ENCODE measurements at regions not wholly inside any gene's neighbourhood (a gene's known extent, or its start where the extent isn't known, plus 50 kb on each side); places are given as distances from the start of the nearest gene placed in this dataset.
"Not testable (repeated sequence)": the region's sequence is repeated elsewhere in the genome, so short reads cannot be mapped to it uniquely, and the experiment has no call there.

- DNase-seq, result no peak
Observed at GRCh38 chr2:49335546-49335945, 181.2 kb upstream of the FSHR start.

DNA sequence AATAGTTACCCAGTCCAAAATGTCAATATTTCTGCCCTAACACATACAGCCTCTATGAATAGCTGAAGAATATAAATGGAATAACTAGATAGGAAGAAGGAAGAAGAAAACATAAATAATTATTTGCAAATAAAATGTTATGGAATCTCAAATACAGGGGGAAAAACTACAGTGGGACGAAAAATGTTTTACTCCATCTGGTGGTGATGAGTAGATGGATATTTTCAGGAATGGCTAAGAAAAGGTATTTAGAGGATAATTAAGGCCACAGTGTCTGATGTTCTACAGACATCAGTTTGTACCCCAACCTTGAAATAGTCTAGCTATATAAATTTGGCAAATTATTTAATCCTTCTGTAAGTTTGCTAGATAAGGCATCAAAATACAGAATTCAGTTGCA, 178.1 kb upstream of the FSHR start:
- no peak for DNase-seq

GRCh38 chr2:49318531-49318930, 164.2 kb upstream of the FSHR start:
- DNase-seq, result no peak

GRCh38 chr2:49309461-49309860, 155.1 kb upstream of the FSHR start:
- no peak for DNase-seq

DNA sequence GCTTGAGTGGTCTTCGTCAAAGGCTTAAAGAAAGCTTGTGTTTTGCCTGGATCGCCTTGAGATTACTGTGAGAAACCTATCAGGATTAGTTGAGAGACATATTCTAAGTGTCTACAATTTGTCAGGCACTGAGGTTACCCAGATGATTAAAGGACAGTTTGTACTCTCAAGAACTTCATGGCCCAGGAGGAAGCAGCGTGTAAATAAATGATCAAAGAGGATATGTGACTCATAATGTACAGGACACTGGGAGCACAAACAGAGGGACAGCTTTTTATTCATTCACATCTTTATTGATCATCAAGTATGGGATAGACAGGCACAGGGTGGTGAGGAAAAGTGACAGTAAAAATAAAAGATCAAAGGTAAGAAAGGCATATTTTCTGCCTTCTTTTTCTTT, 152.6 kb upstream of the FSHR start:
- DNase-seq, result no peak

- not testable (repeated sequence) for DNase-seq
Observed at GRCh38 chr2:49298693-49299092, 144.4 kb upstream of the FSHR start.

DNA sequence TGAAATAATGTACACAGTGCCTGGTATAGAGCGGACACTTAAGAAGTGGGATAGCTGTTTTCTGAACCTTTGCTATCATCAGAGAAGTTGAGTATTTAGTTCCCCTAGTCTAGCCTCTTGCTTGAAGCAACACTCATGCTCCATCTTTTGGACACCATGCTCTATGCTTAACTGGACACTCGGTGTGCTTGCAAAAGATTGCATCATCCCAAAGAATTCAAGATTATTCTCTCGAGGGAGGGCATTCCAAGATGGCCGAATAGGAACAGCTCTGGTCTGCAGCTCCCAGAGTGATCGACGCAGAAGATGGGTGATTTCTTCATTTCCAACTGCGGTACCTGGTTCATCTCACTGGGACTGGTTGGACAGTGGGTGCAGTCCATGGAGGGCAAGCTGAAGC, 143.9 kb upstream of the FSHR start:
- DNase-seq, result no peak

DNA sequence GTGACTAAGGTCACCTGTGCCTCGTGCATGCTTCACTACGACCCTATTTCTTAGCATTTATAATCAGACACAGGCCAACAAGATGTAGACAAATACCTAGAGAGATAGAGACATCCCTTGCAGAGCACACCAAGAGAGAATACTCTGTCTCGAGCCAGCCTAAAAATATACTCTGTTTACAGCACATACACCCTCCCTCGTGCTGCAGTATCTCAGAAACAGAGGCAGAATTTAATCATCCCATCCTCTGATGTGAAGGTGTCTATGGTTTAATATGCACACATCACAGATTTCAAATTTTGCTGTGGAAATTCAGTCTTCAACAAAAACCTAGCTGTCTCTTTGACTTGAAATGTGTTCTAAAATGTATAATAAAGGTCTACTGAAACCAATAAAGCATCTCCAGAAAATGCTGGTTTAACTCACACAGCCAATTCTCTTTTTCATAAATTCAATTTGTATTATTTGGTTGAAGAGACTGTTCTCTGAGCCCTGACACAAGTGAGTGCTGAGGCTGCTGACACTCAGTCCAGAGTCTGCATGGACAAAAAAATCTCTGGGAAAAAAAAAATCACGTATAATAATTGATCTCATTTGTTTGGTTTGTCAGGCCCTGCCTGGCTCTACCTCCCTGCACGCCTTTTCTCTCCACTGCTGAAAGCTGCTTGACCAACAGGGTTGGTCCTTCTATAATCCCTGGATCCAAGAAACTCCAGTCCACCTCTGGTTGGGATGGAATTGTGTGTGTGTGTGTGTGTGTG, 142.0 kb upstream of the FSHR start:
- peak in 4 of 58 donors; percentile 0 to 45 (median 2) for DNase-seq

- no peak for DNase-seq
Observed at GRCh38 chr2:49294225-49294624, 139.9 kb upstream of the FSHR start.

GRCh38 chr2:49291619-49292018, 137.3 kb upstream of the FSHR start:
- no peak for DNase-seq

GRCh38 chr2:49289711-49290110, 135.4 kb upstream of the FSHR start:
- no peak for DNase-seq

DNA sequence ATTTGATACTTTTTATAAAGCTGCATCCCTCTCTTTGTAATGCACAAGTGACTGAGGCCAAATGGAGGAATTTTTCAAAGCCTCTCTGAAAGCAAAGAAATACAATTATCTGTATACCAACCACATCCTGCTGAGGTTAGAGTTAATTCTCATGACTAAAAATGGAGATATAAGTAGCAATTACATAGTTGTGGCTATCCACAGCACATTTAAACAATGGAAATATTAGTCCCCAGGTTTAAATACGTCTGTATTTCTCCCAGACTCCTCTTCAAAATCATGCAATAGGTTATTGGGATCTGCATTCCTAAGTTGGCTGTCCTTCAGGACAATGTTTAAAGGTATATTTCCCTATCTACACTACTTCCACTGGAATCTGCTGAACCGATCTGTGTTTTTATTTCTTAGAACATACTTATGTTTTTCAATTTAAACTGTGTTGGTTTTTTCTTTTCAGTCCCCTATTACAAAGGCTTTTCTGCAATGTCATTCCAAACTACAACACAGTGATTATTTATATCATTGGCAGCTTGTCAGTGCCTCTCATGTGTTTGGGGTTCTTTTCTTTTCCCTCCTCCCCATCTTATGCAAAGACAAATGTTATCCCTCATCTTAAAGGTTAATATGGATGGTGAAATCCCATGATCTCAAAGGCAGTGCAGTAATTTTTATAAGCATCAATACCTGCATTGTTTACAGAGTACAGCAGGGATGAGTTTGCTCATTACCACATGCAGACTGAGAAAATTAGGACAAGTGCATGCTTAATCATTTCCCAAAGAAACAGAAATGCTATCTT, 134.8 kb upstream of the FSHR start:
- peak in 2 of 58 donors; percentile 8 to 29 for DNase-seq

DNA sequence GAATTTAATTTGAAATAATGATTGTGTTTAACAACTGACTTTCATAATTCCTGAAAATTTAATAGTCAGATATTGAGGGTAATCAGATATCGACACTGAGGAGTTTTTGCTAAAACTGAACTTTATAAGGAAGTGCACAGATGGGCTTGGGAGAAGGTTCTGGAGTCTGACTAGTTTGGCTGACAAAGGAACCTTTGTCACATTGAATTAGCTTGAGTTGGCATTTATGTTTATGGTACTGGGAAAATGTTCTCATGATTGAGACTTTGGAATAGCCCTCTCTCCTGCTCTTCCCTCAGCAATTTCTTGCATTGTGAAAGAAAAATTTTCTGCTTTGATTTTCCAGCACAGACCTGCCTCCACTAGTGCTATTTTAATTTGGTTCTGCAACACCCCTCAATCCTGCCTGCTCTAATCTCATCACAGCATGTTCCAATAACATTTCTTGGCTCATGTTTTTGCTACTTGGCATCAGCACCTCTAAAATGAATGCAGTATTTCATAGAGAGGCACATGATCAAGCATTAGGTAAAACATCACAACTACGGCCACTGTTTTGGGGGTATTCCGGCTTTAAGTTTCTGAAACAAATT, 133.9 kb upstream of the FSHR start:
- peak in 17 of 58 donors; percentile 1 to 80 (median 8) for DNase-seq

- no peak for DNase-seq
Observed at GRCh38 chr2:49286726-49287125, 132.4 kb upstream of the FSHR start.

DNA sequence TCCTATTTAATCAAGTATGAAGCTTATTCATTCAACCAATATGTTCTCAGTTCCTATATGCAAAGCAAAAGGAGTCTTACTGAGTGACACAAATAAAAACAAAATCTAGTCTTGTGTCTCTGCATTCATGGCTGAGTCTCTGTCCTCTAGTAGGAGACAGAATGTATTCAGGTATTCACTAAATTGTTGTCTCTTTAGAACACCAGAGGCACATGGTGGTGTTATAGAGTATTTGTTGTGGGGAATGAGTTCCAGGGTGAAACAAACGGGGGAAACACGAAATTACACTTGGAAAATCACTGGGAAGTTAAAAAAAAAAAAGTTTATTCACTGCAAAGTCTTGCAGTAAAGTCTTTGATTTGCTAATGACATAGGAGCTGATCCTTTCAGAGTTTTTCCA, 131.7 kb upstream of the FSHR start:
- DNase-seq, result no peak

DNA sequence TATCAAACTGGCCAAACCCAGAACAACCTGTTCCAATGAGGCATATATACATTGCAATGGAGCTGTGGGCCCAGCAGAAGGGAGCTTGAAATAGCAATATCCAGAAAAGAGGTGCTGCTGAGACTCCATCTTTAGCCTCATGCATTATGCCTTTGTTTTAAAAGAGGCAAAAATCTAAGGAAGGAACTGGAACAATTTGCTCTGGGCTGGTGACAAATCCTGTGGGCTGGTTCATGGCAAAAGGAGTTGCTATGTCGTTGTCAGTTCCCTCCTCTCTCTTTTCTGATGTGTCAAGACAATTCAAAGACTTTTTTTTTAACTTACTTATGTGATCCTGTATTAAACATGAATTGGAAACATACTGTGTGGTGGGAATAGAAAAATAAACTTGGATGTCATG, 124.2 kb upstream of the FSHR start:
- DNase-seq, result peak in 7 of 58 donors; percentile 7 to 53 (median 16)

DNA sequence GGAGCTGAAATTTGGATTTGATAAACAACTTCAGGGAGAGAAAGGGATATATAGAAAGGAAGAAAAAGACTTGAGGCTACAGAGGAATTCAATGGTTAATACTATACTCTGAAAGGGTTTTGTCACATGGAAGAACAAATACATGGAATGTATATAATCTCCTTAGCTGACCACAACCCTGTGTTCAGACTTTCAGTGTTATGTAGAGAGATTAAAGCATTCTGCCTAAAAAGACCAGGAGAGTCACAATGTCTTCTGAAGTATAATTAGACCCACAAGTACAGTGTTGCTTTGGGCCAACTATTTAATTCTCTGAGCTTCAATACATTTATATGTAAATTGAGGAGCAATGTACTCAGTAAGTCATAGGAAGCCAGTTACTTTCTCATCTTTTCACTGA, 123.8 kb upstream of the FSHR start:
- no peak for DNase-seq

DNA sequence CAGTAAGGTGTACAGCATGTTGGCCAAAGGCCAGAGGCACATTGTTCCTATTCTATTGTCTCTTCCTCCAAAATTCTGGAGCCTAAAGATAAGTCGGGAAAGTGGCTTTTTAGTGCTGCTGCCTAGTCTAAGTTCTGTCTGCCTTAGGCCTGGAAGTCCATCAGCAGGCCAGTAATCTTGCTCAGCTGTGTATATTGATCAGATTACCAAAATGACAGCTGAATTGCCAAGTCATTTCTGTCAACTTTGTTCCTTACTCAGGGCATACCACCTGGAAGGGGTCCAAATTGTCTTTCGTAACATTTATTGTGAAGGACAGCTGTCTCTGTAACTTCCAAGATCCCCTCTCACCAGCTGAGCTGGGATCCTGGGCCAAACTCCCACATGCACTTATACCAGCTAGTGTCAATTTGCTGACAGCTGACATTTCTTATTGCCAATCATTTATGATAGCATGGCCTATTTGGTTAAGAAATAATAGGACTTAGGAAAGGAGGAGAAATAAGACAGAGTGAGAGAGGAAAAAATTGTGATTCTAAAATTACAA, 116.8 kb upstream of the FSHR start:
- DNase-seq, result no peak

DNA sequence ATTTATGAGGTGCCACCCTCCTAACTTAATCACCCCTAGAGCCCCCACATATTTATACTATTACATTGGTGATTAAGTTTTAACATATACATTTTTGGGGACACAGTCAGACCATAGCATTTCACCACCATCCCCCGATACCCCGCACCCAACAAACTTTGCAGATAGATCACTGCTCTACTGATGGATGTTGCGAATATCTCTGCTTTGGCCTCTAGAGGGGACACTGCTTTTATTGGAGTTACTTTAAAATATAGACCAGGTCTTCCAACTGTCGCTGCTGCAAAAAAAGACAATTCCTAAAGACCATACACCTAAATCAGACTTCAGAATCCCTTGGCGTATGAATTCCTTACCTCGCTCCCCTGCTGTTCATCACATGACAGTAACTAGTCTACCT, 115.8 kb upstream of the FSHR start:
- no peak for DNase-seq

GRCh38 chr2:49265471-49265870, 111.2 kb upstream of the FSHR start:
- DNase-seq, result no peak

- DNase-seq, result no peak
Observed at GRCh38 chr2:49262801-49263560, 108.7 kb upstream of the FSHR start.
